HepG2 (cell line): ENCODE measurements at regions not wholly inside any gene's neighbourhood (a gene's known extent, or its start where the extent isn't known, plus 50 kb on each side); places are given as distances from the start of the nearest gene placed in this dataset.

Source experiments
- ATAC-seq: fragments of 200-7000 bp; cut with Tn5 transposase; 3 replicates; pipeline ENCODE4 v1.9.1; 2020; ENCODE audit warnings: mild to moderate bottlenecking, moderate library complexity
- BruUV-seq: library from RNA; stranded (reverse); fragments of 400-500 nt; replicated peaks from 2 replicates; lab custom pipeline; 2021; lab: Mats Ljungman, UMichigan
- CTCF ChIA-PET: fragments of 300-600 bp; formaldehyde crosslinking; extraction: SDS; loops from one replicate; lab custom pipeline; 2021; ENCODE audit warnings: low total read pairs, inconsistent platforms, low intra/inter-chr PET ratio; lab: Yijun Ruan, JAX
- POLR2A ChIA-PET: fragments of 350-600 bp; sonication (Branson Sonifier 250); formaldehyde crosslinking; loops from one replicate; lab custom pipeline; 2020; ENCODE audit warnings: antibody characterized with exemption, inconsistent platforms; lab: Yijun Ruan, JAX
- DNase-seq: peaks from one replicate; pipeline ENCODE4 v3.0.0-alpha.2; 2015; ENCODE audit warnings: low spot score
- FAIRE-seq: peaks from 3 replicates; lab custom pipeline; 2011; peaks lifted over from hg19 to GRCh38; lab: Jason Lieb, UNC
- H2AFZ ChIP-seq: one replicate; pipeline ENCODE4 v1.6.1; 2011; ENCODE audit warnings: low read length, inconsistent platforms
- H3K27ac ChIP-seq: fragments of 300-600 bp; 3 replicates; pipeline ENCODE4 v1.8.0; 2011; ENCODE audit warnings: mixed run types, mild to moderate bottlenecking, mixed read lengths, low read length, inconsistent platforms; ENCODE audit not compliant: insufficient read depth; ENCODE audit errors: extremely low read length
- H3K27me3 ChIP-seq, 2 experiments: fragments of 200-600 bp in 1 of 2; 2 replicates in 1 of 2; 3 replicates in 1 of 2; pipeline versions ENCODE4 v1.6.0 to v1.8.0; 2011; ENCODE audit warnings: low read length in 2 of 2, mild to moderate bottlenecking in 2 of 2, moderate library complexity in 2 of 2, inconsistent platforms in 1 of 2; ENCODE audit not compliant: insufficient read depth in 2 of 2, control insufficient read depth in 1 of 2
- H3K36me3 ChIP-seq, 2 experiments: fragments of 200-600 bp in 1 of 2; replicated peaks in 1 of 2; 2 replicates in 1 of 2; 3 replicates in 1 of 2; pipeline versions ENCODE4 v1.5.1 to v1.8.0; 2011; ENCODE audit warnings: low read length in 2 of 2, inconsistent platforms in 1 of 2; ENCODE audit not compliant: insufficient read depth in 2 of 2, control insufficient read depth in 1 of 2
- H3K4me1 ChIP-seq: 2 replicates; pipeline ENCODE4 v1.5.1; 2012; ENCODE audit warnings: low read length, inconsistent platforms; ENCODE audit not compliant: insufficient read depth
- H3K4me2 ChIP-seq: 2 replicates; pipeline ENCODE4 v1.6.0; 2011; ENCODE audit warnings: low read depth, low read length, inconsistent platforms
- H3K4me3 ChIP-seq, 3 experiments: fragments of 200-600 bp in 1 of 3; sonication (generic), shearing (Covaris generic) in 1 of 3; replicated peaks in 1 of 3; 2 replicates each; pipeline ENCODE4 v1.5.1; 2011 to 2016; ENCODE audit warnings: low read length in 3 of 3, inconsistent platforms in 2 of 3, low read depth in 2 of 3, mild to moderate bottlenecking in 2 of 3, control low read depth in 1 of 3, mixed read lengths in 1 of 3; ENCODE audit not compliant: insufficient read depth in 1 of 3
- H3K79me2 ChIP-seq: one replicate; pipeline ENCODE4 v1.6.1; 2011; ENCODE audit warnings: low read length, inconsistent platforms; ENCODE audit not compliant: insufficient read depth
- H3K9ac ChIP-seq: 2 replicates; pipeline ENCODE4 v1.6.0; 2011; ENCODE audit warnings: mild to moderate bottlenecking, low read depth, low read length, inconsistent platforms; ENCODE audit not compliant: insufficient read depth
- H3K9me3 ChIP-seq: 2 replicates; pipeline ENCODE4 v1.5.1; 2012; ENCODE audit warnings: mild to moderate bottlenecking, low read length
- H4K20me1 ChIP-seq: 2 replicates; pipeline ENCODE4 v1.6.0; 2011; ENCODE audit warnings: inconsistent platforms, mild to moderate bottlenecking, low read length, moderate library complexity; ENCODE audit not compliant: insufficient read depth
- ARID2 ChIP-seq: sonication (generic); formaldehyde crosslinking; IDR thresholded peaks from 2 replicates; pipeline ENCODE4 v1.8.1; 2022; ENCODE audit warnings: mild to moderate bottlenecking, missing genetic modification reagents, borderline replicate concordance
- DR1 ChIP-seq: sonication (generic); formaldehyde crosslinking; IDR thresholded peaks from 2 replicates; pipeline ENCODE4 v1.8.0; 2021; ENCODE audit warnings: mild to moderate bottlenecking, missing genetic modification reagents, inconsistent platforms
- GABPA ChIP-seq, 2 experiments: IDR thresholded peaks; 2 replicates each; pipeline ENCODE4 v1.6.1; 2011 to 2016; ENCODE audit warnings: low read depth in 2 of 2, low read length in 1 of 2, missing biosample characterization in 1 of 2, missing genetic modification characterization in 1 of 2
- HOXA7 ChIP-seq: sonication (generic); formaldehyde crosslinking; IDR thresholded peaks from 2 replicates; pipeline ENCODE4 v1.8.1; 2022; ENCODE audit warnings: mild to moderate bottlenecking, missing genetic modification reagents, moderate library complexity
- IRF2 ChIP-seq: IDR thresholded peaks from 2 replicates; pipeline ENCODE4 v1.6.1; 2018; ENCODE audit warnings: missing genetic modification reagents, missing compliant biosample characterization
- KAT2B ChIP-seq: fragments of 150-350 bp; IDR thresholded peaks from 2 replicates; pipeline ENCODE4 v1.6.1; 2014; ENCODE audit warnings: low read depth, low read length, borderline replicate concordance
- KDM5B ChIP-seq: sonication (generic); formaldehyde crosslinking; IDR thresholded peaks from 2 replicates; pipeline ENCODE4 v1.4.0; 2020; ENCODE audit warnings: missing genetic modification reagents, mild to moderate bottlenecking, borderline replicate concordance
- SCMH1 ChIP-seq: sonication (generic); formaldehyde crosslinking; IDR thresholded peaks from 2 replicates; pipeline ENCODE4 v1.9.0; 2021; ENCODE audit warnings: missing genetic modification reagents, mild to moderate bottlenecking, borderline replicate concordance
- SIX1 ChIP-seq: sonication (generic); formaldehyde crosslinking; IDR thresholded peaks from 2 replicates; pipeline ENCODE4 v1.4.0; 2020; ENCODE audit warnings: missing genetic modification reagents, borderline replicate concordance
- SRSF1 ChIP-seq: fragments of 200-400 bp; formaldehyde crosslinking; optimal IDR thresholded peaks from 2 replicates; pipeline ENCODE3; 2017; ENCODE audit warnings: mild to moderate bottlenecking, low read depth, low read length, moderate library complexity
- TARDBP ChIP-seq: sonication (generic); formaldehyde crosslinking; IDR thresholded peaks from 2 replicates; pipeline ENCODE4 v1.8.0; 2022; ENCODE audit warnings: mild to moderate bottlenecking, missing genetic modification reagents
- ZMYM3 ChIP-seq: sonication (generic); formaldehyde crosslinking; IDR thresholded peaks from 2 replicates; pipeline ENCODE4 v1.5.1; 2020; ENCODE audit warnings: mild to moderate bottlenecking, missing genetic modification reagents
- ZSCAN20 ChIP-seq: sonication (generic); formaldehyde crosslinking; IDR thresholded peaks from 2 replicates; pipeline ENCODE4 v1.4.0; 2020; ENCODE audit warnings: missing genetic modification reagents, mild to moderate bottlenecking, borderline replicate concordance
- WGBS: methylation state at CpG from one replicate; pipeline ENCODE4 v1.1.6; 2017; ENCODE audit warnings: low lambda C conversion rate; 5-methylcytosine and 5-hydroxymethylcytosine counted together
- in situ Hi-C: cut with HindIII; loops from 2 replicates; pipeline ENCODE4 v1.10.0; 2017; ENCODE audit warnings: low pct_unique_long_range_greater_than_20kb; ENCODE audit not compliant: extremely low pct_ligation_motif_present
- intact Hi-C: fragments of 100-400 bp; cut with micrococcal nuclease; formaldehyde crosslinking; loops from one replicate; pipeline ENCODE4 v1.10.0; 2022; ENCODE audit not compliant: unreplicated experiment

DNA sequence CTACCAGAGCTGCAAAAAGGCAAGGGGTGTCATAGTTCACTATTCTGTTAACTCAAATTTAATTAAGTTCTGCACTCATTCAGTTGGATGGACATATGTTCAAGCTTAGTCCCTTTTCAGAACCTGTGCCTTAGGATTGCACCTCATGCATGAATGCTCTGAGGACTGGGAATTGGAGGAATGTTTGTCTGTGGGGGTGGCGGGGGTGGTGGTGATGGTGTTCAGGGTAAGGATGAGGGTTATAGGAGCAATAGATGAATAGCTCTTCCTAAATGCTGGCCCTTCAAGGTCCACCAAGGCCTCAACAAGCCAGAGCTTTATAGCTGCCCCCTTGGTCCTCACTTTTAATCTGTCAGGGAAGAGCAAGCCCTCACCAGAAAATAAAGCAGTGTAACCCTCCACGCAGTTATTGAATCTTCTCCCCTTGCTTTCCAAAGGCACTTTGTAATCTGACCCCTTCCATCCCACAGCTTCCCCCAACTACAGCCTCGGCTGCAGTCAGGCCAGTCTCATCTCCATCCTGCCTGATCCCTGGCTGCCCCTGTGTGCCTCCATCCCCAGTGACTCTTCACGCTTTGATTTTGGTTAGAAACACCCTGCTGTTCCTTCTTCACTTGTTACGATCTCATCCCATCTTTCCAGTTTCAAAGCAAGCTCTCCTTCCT, 221.6 kb upstream of the LMCD1 start:
- H3K27me3 ChIP-seq = no peaks in the 10 kb centered on the region
- TF ChIP-seq ZSCAN20 (CRISPR knock-in tag) = no peak
- no peak for TF ChIP-seq DR1 (CRISPR knock-in tag)
- no peak for TF ChIP-seq IRF2 (CRISPR knock-in tag)
- TF ChIP-seq KDM5B (CRISPR knock-in tag) = no peak
- TF ChIP-seq ARID2 = no peak
- intact Hi-C loops = no loop called here
- 14% methylated on average over 5 of the region's 5 CpGs for WGBS
- H3K27ac ChIP-seq = no peak overlapping the region
- H3K9me3 ChIP-seq = no peaks in the 10 kb centered on the region
- H4K20me1 ChIP-seq = no peaks in the 10 kb centered on the region
- ChIA-PET CTCF (no interaction called here), POLR2A (no interaction called here)
- no TSS peak for BruUV-seq
- H3K79me2 ChIP-seq = no peaks in the 10 kb centered on the region
- DNase-seq (no peak), FAIRE-seq (no peak), ATAC-seq (no peak)
- H3K4me1 ChIP-seq = no peaks in the 10 kb centered on the region
- H3K36me3 ChIP-seq = no peaks in the 10 kb centered on the region
- H3K4me3 ChIP-seq = no peak overlapping the region
- no peak overlapping the region for H3K9ac ChIP-seq
- in situ Hi-C loops = no loop called here
- H3K4me2 ChIP-seq = no peak overlapping the region
- H2AFZ ChIP-seq = no peak overlapping the region

DNA sequence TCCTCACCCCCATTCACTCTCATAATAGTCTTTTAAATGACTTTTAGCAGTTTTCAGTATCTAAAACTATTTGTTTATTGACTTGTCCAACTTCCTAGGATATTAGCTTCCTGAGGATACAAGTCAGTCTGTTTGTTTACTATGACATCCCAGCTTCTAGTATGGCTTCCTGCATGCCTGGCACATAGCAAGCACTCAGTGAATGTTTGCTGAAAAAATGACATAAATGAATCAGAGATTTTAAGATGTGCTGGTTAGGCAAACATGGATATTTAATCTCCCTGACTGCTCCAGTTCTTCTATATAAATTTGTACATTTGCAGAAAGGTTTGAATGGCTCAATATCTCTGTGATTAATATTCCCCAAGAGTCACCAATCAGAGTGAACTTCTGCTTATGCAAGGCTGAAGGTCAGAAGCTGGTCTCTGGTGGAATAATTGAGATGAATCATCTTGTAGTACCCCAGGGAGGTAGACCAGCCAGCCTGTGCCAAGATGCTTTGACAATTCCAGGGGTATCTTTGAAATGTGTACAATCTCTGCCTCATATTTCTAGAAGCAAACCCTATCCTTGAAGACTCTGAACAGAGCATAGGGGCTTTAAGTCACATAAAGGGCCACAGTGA, 219.0 kb upstream of the LMCD1 start:
- Histone ChIP-seq H4K20me1 (no peaks in the 10 kb centered on the region), H3K27ac (no peak overlapping the region), H3K79me2 (no peaks in the 10 kb centered on the region), H3K36me3 (no peaks in the 10 kb centered on the region)
- no peak for ATAC-seq
- no peak for FAIRE-seq
- no peak for TF ChIP-seq KAT2B
- TF ChIP-seq ZMYM3 (CRISPR knock-in tag) = no peak
- TF ChIP-seq TARDBP = no peak
- TF ChIP-seq SIX1 = no peak
- TF ChIP-seq SRSF1 = no peak
- no peak for TF ChIP-seq SCMH1 (CRISPR knock-in tag)
- TF ChIP-seq GABPA (IDR thresholded peaks at IDR 0.05; ENCODE audit: low read depth, low read length) = no peak
- TF ChIP-seq GABPA (CRISPR knock-in tag; IDR thresholded peaks at IDR 0.05; ENCODE audit: low read depth) = no peak
- no peak for TF ChIP-seq HOXA7
- TF ChIP-seq, all 625 proteins: peak for 0
- POLR2A ChIA-PET = no interaction called here
- CTCF ChIA-PET = no interaction called here
- Histone ChIP-seq H3K27me3 (no peaks in the 10 kb centered on the region), H3K9me3 (no peaks in the 10 kb centered on the region), H2AFZ (no peak overlapping the region), H3K4me2 (no peak overlapping the region), H3K4me1 (no peaks in the 10 kb centered on the region), H3K4me3 (no peak overlapping the region), H3K9ac (no peak overlapping the region)
- no TSS peak for BruUV-seq
- no peak for DNase-seq
- intact Hi-C loops = no loop called here
- in situ Hi-C loops = no loop called here
